GM19328 (cell line): ENCODE measurements at regions not wholly inside any gene's neighbourhood (a gene's known extent, or its start where the extent isn't known, plus 50 kb on each side); places are given as distances from the start of the nearest gene placed in this dataset.
"Not testable (repeated sequence)": the region's sequence is repeated elsewhere in the genome, so short reads cannot be mapped to it uniquely, and the experiment has no call there.

Experiments used
- ATAC-seq: cut with Tn5 transposase; IDR thresholded peaks from one replicate; pipeline ENCODE4 v1.9.1; 2021; ENCODE audit warnings: mild to moderate bottlenecking, moderate library complexity; ENCODE audit not compliant: unreplicated experiment

DNA sequence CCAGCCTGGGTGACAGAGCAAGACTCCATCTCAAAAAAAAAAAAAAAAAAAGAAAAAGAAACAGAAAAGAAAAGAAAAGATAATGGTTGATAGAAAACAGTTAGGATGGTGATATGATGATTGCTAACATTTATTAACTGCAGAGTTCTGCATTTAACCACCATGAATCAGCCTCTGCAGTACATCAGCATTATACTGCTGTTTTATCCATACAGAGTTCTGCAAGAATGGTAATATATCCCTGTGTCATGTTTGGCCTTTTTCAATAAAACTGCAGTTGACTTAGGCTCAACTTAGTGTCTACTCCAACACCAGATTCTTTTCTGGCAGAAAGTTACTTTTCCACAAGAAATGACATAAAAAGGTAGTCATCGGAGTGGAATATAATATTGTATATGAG lies 62.6 kb downstream of the DUSP6 start:
- ATAC-seq, result no peak

DNA sequence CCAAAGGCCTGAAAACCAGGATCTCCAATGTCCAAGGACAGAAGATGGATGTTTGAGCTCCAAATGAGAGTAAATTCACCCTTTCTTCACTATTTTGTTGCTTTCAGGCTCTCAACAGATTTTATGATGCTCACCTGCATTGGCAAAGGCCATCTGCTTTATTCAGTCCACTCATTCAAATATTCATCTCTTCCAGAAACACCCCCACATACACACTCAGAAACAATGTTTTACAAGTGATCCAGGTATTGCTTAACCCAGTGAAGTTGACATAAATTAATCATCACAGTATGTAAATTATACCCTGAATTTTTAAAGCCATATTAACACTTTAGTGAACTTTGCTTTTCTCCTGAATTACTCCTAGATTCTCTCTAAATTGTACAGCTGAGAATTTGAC lies 63.3 kb downstream of the DUSP6 start:
- ATAC-seq, result no peak

DNA sequence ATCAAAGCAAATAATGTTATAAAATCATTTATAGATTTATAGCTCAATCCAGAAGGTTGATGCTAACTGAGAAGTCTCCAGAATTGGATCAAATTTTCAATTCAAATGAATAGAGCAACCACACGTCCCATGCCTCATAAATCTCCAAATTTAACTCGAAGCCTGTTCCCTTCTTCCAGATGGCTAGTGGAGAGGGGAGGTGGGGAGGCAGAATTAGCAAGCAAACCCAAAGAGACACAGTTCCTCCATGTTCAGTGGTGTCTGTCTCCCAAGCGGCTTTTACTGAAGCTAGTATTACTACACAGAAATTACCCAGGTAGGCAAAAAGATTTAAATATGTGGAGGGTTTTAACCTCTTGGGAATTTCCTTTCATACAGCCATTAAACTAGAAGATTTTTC lies 65.8 kb downstream of the DUSP6 start:
- no peak for ATAC-seq

DNA sequence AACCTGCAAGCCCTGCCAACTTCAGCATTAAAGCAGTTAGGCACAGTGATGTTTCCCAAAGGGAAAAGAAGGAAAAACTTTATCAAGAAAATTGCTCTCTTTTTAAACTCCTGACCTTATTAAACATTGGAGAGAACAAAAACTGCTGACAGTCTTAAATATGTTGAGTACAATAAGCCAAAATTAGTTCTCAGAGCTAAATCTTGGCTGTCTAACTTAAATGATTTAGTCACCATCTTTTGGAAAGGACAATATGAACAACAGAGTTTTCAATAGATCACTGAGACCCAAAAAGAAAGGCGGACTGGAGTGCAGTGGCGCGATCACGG lies 70.8 kb downstream of the DUSP6 start:
- ATAC-seq, result no peak

DNA sequence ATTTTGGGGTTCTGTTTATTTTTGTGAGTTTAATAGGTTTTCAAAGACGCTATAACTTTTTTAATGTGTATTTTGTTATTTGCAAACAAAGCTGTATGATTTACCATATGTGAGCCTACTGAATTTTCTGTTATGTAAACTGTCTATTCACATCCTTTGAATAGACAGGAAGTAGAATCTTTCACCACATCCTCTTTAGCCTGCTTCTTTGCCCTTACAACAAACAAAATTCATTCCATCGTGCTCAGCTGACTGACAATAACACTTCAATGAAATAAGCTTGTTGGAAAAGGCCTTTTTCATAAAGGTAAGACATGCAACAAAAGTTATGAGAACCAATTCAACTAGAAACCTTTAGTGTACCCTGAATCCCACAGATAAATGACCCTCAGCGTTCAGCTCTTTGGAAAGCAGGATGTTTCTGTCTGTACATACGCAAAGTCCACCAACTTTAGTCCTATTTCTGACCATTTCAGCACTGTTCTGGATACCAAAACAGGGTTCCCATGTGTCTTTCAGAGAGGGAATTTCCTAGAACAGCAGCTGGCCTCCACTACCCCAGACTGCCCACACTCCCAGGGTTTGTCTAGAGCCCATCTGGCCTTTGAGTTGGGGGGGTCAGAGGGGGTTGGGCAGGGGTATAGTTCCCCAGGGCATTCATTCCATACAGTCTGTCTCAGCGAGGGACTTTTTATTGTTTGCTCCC lies 71.3 kb downstream of the DUSP6 start:
- no peak for ATAC-seq

DNA sequence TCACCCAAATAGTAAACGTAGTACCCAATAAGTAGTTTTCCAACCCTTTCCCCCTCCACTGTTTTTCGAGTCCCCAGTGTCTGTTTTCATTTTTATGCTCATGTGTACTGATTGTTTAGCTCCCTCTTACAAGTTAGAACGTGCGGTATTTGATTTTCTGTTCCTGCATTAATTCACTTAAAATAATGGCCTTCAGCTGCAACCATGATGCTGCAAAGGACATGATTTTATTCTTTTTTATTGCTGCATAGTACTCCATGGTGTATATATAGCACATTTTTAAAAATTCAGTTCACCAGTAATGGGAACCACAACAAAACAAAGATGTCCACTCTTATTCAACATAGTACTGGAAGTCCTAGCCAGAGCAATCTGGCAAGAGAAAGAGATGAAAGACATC lies 72.8 kb downstream of the DUSP6 start:
- ATAC-seq, result no peak

DNA sequence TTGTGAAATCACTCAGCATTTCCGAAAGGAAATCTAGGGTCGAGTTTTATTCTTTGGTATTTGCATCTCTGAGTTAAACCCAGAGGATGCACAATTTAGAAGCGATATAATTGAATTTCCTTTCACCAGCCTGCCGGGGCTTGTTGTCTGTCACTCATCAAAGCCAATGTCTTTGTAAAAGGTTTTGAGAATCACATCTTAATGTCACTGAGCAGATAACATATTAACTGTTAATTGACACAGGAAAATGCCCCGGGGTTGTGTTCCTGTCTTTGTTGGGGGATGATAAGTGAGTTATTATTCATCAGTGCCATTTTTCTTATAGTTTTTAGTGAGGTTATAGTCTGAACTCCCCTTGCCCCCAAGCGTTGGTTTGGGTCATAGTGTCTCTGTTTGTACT lies 73.4 kb downstream of the DUSP6 start:
- no peak for ATAC-seq

DNA sequence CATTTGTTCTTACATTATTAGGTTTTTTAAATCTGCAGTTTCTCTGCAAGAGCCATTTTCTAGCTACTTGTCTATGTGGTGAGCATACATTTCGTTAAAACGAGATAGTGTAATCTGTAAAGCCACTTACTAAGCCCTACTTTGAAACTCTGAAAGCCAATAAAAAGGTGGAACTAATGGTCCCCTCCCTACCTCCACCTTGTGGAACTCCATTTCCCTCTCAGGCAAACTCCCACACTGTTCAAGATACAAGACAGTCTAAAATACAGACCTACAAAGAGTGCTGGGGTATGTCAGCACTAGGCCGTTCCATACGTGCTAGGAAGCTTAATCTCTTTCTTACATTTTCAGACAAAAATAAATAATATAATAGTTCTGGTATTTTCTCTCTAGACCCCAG lies 74.1 kb downstream of the DUSP6 start:
- ATAC-seq, result no peak

DNA sequence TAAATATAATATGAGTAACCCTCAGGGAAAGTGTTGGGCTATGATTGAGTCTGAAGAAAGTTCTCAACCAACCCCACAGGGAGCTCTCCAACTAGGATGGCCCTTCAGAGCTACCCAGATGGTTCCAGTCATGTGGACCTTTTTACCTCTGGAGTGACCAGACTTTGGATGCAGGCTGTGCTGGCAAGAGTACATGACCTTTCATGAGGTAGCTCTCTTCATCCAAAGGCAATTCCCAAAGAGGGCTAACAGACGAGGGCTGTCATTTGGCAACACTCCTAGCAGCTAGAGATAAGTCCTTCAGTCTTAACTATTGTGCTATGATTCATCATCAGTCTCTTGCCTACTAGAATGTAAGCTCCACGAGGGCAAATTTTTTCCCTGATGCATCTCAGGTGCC lies 75.4 kb downstream of the DUSP6 start:
- ATAC-seq, result no peak

DNA sequence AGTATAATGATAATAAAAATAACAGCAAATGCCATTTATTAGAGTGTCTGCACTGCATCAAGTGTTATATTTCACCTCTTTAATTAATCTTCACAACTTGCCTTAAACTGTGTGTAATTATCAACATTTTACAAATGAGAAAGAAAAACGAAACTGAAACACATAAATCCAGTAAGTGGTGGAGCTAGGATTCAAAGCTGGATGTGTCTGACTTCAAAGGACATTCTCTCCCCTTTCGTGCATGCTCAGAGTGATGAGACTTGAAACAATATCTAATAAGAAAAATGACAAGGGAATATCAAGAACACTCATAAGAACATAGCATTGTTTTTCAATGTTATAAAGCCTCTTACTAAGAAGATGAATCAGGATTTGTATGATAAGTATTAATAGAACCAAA lies 78.8 kb downstream of the DUSP6 start:
- no peak for ATAC-seq

DNA sequence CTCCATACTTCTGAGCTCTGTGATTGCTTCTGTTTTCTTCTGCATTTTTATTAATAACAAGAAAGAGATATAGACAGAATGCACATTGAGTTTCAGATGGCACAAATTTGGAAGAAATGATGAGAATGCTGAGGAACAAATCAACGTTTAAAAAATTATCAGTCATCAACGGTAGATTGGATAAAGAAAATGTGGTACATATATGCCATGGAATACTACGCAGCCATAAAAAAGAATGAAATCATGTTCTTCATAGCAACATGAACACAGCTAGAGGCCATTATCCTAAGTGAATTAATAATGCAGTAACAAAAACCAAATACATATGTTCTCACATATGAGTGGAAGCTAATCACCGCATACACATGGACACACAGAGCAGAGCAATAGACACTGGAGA lies 81.8 kb downstream of the DUSP6 start:
- ATAC-seq, result no peak

DNA sequence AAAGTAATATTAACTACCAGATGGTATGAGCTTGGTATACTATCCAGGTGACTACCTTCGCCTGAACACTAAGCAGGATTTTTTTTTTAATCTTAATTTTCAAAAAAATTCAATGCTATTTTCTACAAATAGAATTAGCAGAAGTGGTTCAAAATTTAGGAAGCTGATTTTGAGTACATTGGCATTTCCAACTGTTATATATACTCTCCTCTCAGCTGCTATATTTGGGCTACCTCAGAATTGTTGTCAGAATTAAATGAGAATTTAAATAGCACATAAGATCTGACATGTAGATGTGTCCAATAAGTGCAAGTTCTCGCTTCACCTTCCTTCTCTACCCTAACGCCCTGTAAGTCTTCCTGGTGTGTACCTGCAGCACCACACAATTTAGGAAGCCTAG lies 83.1 kb downstream of the DUSP6 start:
- no peak for ATAC-seq

DNA sequence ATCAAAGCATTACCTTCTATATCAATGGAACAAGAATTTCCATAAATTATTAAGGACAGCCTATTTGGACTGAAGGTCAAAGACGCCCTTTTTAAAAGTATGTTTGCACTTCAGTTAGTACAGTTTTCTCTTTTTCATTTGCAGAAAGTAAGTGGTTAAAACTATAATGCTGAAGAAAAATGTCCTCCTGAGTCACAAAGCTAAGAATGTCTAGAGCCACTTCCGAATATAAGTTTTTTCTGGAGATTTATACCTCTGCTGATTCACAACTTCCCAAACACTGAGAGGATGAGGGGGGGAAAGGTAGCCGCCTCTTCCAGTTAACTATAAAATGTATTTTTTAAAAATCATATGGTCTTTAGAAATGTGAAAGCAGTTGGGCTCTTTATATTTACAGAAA lies 84.9 kb downstream of the DUSP6 start:
- ATAC-seq, result no peak

DNA sequence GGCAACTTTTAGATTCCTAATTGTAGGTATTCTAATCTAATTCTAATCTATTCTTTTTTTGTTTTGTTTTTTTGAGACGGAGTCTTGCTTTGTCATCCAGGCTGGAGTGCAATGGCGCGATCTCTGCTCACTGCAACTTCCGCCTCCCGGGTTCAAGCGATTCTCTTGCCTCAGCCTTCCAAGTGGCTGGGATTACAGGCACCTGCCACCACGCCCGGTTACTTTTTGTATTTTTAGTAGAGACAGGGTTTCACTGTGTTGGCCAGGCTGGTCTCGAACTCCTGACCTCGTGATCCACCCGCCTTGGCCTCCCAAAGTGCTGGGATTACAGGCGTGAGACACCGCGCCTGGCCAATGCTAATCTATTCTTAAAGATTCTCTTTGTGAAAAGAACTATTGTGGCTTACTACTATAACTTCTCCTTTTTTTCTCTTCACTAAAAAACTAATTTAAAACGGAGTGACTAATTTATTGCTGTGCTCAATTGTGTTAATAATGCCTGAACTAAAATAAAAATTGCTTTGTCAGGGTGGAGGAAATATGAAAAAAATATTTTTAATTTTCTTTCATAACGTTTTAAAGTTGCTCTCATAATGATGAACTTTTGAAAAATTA lies 85.6 kb downstream of the DUSP6 start:
- ATAC-seq, result not testable (repeated sequence)

DNA sequence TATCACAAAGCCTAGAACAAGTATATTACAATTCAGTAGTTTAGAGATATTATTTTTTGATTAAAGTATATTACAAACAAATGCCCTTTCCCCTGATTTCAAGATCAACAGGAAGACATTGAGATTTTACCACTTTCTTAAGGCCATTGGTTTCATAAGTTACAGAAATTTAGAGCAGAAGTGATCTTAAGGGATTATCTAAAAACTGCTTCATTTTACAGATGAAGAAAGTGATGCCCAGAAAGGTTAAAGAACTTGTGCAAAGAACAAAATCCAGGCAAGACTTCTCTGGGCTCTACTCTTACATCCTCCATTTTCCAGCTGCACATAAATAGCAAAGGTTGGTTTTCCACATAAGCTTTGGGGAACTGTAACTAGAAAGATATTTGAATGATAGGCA lies 87.5 kb downstream of the DUSP6 start:
- no peak for ATAC-seq

DNA sequence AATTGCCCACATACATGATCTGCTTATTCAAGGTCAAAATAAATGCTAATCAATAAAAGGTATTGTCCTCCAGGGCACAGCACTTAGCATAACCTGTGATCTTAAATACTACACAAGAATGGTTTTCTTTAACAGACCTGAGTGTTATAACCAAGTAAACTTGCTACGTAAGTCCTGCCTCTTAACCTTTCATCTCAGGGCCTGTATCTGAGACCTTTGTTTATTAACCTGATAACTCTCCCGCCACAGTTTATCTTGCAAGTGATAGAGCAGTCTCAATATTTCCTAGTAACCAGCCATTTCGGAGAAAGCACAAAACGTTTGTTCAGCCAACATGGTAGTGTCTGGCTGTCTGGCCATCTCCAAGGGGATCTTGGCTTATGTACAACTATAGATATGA lies 88.4 kb downstream of the DUSP6 start:
- ATAC-seq, result no peak

DNA sequence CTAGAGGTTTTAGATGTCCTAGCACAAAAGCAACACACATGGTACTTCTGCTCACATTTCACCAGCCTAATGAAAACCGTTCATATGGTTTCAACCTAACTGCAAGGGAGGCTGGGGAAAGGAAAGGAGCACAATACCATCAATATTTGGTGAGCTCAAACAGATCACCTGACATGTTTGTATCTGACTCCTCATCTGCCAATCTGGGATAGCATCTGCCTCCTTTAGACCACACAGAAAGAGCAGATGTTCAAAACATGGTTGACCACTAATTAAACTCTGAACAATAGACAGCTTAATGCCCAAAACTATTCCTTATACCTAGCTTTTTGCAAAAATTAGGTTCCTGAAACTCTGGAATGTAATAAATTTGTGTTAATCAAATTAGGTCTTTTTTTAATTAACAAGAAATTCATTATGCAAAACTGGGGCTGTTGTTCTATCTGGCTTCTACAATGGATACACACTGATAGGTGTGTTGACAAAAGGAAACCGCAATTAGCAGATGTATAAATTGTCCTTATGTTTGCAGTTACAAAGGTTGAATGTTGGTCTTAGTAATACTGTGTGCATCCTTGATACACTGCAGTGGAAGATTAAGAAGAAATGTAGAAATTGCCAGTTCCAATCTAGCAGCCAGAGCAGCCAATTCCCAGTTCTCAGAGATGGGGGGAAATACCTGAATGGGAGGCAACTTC lies 89.3 kb downstream of the DUSP6 start:
- no peak for ATAC-seq

DNA sequence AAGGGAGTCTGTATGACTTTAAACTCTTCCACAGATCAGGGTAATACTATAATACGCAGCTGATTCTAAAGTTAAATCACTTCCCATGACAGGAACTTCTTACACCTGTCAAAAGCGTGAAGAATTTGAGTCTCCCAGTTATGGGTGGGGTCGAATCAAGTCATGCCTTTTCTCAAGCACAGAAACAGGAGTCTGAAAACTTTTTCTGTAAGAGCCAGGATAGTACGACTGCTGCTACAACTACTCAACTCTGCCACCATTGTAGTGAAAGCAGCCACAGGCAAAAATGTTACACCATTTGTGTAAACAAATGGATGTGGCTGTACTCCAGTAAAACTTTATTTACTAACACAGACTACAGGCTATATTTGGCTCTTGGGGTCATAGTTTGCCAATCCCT lies 90.3 kb downstream of the DUSP6 start:
- no peak for ATAC-seq

DNA sequence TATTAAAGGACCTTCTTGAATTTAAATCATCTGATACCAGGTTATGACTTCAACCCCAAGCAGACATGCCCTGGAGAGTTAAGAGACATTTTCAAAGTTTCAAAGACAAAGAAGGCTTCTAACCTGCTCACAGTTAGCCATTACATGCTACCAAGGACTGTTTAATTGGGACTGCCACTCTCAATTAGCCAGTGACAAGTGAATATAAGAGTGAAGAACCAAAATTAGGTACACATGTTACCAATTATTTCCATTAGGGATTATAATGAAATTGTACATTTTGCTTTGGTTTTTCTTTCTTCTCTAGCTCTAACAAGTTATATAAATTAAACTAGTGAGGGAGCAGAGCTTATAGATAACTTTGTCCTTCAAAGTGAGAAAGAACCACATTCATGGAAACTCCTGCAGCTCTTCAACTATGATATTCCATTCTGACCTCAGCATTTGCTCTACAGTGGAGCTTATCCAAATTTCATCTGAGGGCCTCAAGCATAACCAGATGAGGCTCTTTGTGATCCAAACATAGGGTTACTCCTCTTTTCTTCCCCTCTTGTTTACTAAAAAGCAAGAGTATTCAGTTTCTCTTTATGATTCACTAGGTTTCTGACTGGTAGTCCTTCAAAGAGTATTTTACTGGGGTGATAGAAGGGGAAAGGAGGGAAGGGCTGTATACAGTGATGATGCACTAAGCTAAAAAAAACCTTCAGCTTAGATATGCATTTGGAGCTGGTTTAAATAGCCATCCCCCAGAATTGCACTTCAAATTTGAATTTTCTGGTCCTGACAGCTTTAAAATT lies 91.3 kb downstream of the DUSP6 start:
- no peak for ATAC-seq

DNA sequence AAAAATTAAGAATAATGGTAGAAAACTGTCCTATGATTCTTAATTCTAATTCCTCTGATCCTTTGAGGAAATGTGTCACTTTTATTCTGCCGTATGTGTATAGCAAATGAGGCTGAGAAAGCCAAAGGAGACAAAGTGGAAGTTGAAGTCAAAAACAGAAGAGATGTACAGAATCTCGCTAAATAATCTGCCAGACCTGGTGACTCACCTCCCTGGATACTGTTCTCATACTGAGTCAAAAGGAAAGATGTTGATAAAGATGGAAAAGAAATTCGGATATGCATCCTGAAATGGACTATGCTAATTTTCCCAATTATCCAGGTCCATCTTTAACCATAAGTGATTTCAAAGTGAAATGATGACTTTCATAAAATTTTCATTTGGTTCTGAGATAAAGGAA lies 92.5 kb downstream of the DUSP6 start:
- ATAC-seq, result no peak

DNA sequence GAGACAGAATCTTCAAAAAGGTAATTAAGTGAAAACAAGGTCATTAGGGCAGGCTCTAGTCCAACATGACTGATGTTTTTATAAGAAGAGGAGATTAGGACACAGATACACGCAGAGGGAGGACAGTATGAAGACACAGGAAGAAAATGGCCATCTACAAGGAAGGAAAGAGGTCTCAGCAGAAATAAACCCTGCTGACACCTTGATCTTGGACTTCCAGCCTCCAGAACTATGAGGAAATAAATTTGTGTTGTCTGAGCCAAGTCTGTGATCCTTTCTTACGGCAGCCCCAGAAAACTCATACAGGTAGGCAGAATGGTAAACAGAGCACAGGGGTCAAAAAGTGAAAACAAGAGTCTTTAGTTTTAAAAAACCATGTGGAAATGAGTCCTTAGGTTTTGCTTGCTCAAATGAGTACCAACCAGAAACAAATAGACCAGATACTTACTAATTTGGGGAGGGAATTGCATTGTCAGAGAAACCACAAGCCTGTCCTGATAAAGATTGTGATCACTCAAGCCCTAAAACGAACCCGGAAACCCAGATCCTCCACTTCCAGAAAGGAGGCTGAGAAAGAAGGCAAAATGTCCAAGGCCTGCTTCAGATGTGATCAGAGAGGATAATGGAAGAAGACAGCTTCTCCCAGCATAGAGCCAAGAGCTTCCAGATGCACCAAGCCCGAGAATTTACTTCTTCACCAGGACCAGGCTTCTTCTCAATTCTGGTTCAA lies 93.9 kb downstream of the DUSP6 start:
- no peak for ATAC-seq
